OCI-LY7 (cell line): ENCODE measurements at regions not wholly inside any gene's neighbourhood (a gene's known extent, or its start where the extent isn't known, plus 50 kb on each side); places are given as distances from the start of the nearest gene placed in this dataset.

Experiments
- CTCF ChIP-seq: fragments of 200-600 bp; sonication (generic); conservative IDR thresholded peaks from 2 replicates; pipeline ENCODE4 v1.5.1; 2014; ENCODE audit warnings: mild to moderate bottlenecking, antibody characterized with exemption, low read length, moderate library complexity, mixed read lengths
- EZH2phosphoT487 ChIP-seq: fragments of 200-600 bp; sonication (generic); IDR thresholded peaks from 2 replicates; pipeline ENCODE4 v1.6.1; 2018; ENCODE audit warnings: low read depth, borderline replicate concordance, mild to moderate bottlenecking, mixed run types, antibody characterized with exemption, low read length, moderate library complexity, mixed read lengths

DNA sequence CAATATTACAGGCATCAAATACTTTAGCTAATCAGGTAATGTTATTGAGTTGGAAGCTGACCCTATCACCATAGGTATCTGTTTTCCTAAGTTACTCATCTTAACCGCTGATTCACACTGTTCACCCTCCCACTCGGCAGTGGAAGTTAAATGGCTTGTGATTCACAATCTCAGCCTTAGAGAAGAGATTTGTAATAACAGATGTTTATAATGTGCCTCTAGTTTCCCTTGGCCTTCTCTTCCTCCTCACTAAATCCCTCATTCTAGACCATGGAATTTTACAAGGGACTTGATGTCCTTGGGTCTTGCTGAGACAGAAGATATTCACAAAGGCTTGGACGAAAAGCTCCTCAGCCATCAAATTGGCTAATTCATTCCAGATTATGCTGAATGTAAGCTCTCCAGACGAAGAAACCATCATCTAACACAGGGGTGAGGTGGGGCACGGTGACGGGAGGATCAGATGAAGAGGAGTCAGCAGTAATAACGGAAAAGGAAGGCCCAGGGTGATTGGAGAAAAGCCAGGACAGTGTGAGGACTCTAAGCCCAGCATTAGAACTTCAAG, 931.7 kb downstream of the MCTP2 start:
- TF ChIP-seq CTCF (no peak), EZH2phosphoT487 (no peak)
